ENCODE measurements at regions not wholly inside any gene's neighbourhood (a gene's known extent, or its start where the extent isn't known, plus 50 kb on each side); places are given as distances from the start of the nearest gene placed in this dataset.
"Not testable (repeated sequence)": the region's sequence is repeated elsewhere in the genome, so short reads cannot be mapped to it uniquely, and the experiment has no call there.

- DNase-seq (ENCODE audit: low spot score), result no peak
These were observed 397.6 kb downstream of the GBE1 start for GRCh38 chr3:81363816-81364215.

- DNase-seq (ENCODE audit: low spot score), result no peak
These were observed 407.3 kb downstream of the GBE1 start for GRCh38 chr3:81354119-81354518.

GRCh38 chr3:81352867-81353266, 408.6 kb downstream of the GBE1 start:
- DNase-seq (ENCODE audit: low spot score), result no peak

GRCh38 chr3:81349816-81350340, 411.6 kb downstream of the GBE1 start:
- DNase-seq (ENCODE audit: low spot score), result peak; percentile 56

- no peak for DNase-seq (ENCODE audit: low spot score)
These were observed 422.2 kb downstream of the GBE1 start for GRCh38 chr3:81339040-81339845.

GRCh38 chr3:81336470-81336869, 425.0 kb downstream of the GBE1 start:
- no peak for DNase-seq (ENCODE audit: low spot score)

- not testable (repeated sequence) for DNase-seq (ENCODE audit: low spot score)
These were observed 431.6 kb downstream of the GBE1 start for GRCh38 chr3:81329835-81330234.

- no peak for DNase-seq (ENCODE audit: low spot score)
These were observed 435.2 kb downstream of the GBE1 start for GRCh38 chr3:81326245-81326644.

- no peak for DNase-seq (ENCODE audit: low spot score)
These were observed 440.6 kb downstream of the GBE1 start for GRCh38 chr3:81320862-81321261.

GRCh38 chr3:81315030-81315429, 446.4 kb downstream of the GBE1 start:
- no peak for DNase-seq (ENCODE audit: low spot score)

- no peak for DNase-seq (ENCODE audit: low spot score)
These were observed 450.1 kb downstream of the GBE1 start for GRCh38 chr3:81311321-81311720.

GRCh38 chr3:81308306-81308705, 453.1 kb downstream of the GBE1 start:
- no peak for DNase-seq (ENCODE audit: low spot score)

GRCh38 chr3:81307221-81307620, 454.2 kb downstream of the GBE1 start:
- no peak for DNase-seq (ENCODE audit: low spot score)

- DNase-seq (ENCODE audit: low spot score), result no peak
These were observed 458.1 kb downstream of the GBE1 start for GRCh38 chr3:81303321-81303720.

- peak; percentile 39 for DNase-seq (ENCODE audit: low spot score)
These were observed 459.4 kb downstream of the GBE1 start for GRCh38 chr3:81302045-81302444.

GRCh38 chr3:81301230-81301629, 460.2 kb downstream of the GBE1 start:
- DNase-seq (ENCODE audit: low spot score), result no peak

- no peak for DNase-seq (ENCODE audit: low spot score)
These were observed 461.0 kb downstream of the GBE1 start for GRCh38 chr3:81300324-81300927.

- DNase-seq (ENCODE audit: low spot score), result no peak
These were observed 462.0 kb downstream of the GBE1 start for GRCh38 chr3:81299481-81299880.

GRCh38 chr3:81295906-81296577, 465.4 kb downstream of the GBE1 start:
- DNase-seq (ENCODE audit: low spot score), result peak; percentile 79

- peak; percentile 52 for DNase-seq (ENCODE audit: low spot score)
These were observed 468.3 kb downstream of the GBE1 start for GRCh38 chr3:81293156-81293555.

- DNase-seq (ENCODE audit: low spot score), result no peak
These were observed 469.9 kb downstream of the GBE1 start for GRCh38 chr3:81291586-81291985.

GRCh38 chr3:81289676-81290075, 471.8 kb downstream of the GBE1 start:
- DNase-seq (ENCODE audit: low spot score), result no peak

Measured in putamen (tissue), 1 donor.